ENCODE measurements at regions not wholly inside any gene's neighbourhood (a gene's known extent, or its start where the extent isn't known, plus 50 kb on each side); places are given as distances from the start of the nearest gene placed in this dataset.
"Not testable (repeated sequence)": the region's sequence is repeated elsewhere in the genome, so short reads cannot be mapped to it uniquely, and the experiment has no call there.

- H3K4me1 Mint-ChIP-seq, result no peaks in the 10 kb centered on the region
- H3K4me3 Mint-ChIP-seq, result no peak overlapping the region
- peaks cover under 1% of the 10 kb centered on the region for H3K9me3 Mint-ChIP-seq
- no peaks in the 10 kb centered on the region for H3K27me3 Mint-ChIP-seq
- no peak for DNase-seq
- H3K36me3 Mint-ChIP-seq (ENCODE audit: low read depth), result no peaks in the 10 kb centered on the region
- H3K27ac Mint-ChIP-seq, result no peak overlapping the region
- ChIA-PET CTCF (interaction anchor here (1.2 kb wide), 1 partner anchor 13 kb away, joined by 5 read pairs; no protein-coding TSS in a partner anchor), POLR2A (no interaction called here)
Measured at GRCh38 chr6:16049168-16049567, 79.7 kb upstream of the MYLIP start.

GRCh38 chr6:16048221-16048620 lies 80.7 kb upstream of the MYLIP start:
- ChIA-PET POLR2A (no interaction called here), CTCF (interaction anchor here (1.2 kb wide), 1 partner anchor 12 kb away, joined by 5 read pairs; no protein-coding TSS in a partner anchor)
- Mint-ChIP-seq H3K36me3 (ENCODE audit: low read depth) (no peaks in the 10 kb centered on the region), H3K9me3 (peaks cover 2% of the 10 kb centered on the region), H3K27ac (no peak overlapping the region), H3K27me3 (no peaks in the 10 kb centered on the region), H3K4me1 (no peaks in the 10 kb centered on the region), H3K4me3 (no peak overlapping the region)
- DNase-seq, result no peak

- CTCF ChIA-PET, result interaction anchor here (0.5 kb wide), 1 partner anchor 903 kb away, joined by 3 read pairs; no protein-coding TSS in a partner anchor
- H3K36me3 Mint-ChIP-seq (ENCODE audit: low read depth), result no peaks in the 10 kb centered on the region
- H3K4me1 Mint-ChIP-seq, result no peaks in the 10 kb centered on the region
- H3K4me3 Mint-ChIP-seq, result no peak overlapping the region
- H3K9me3 Mint-ChIP-seq, result peaks cover 2% of the 10 kb centered on the region
- H3K27me3 Mint-ChIP-seq, result no peaks in the 10 kb centered on the region
- POLR2A ChIA-PET, result no interaction called here
- no peak for DNase-seq
- no peak overlapping the region for H3K27ac Mint-ChIP-seq
Measured at GRCh38 chr6:16047435-16047990, 81.4 kb upstream of the MYLIP start.

GRCh38 chr6:16045238-16045637 lies 83.6 kb upstream of the MYLIP start:
- POLR2A ChIA-PET, result no interaction called here
- H3K4me1 Mint-ChIP-seq, result no peaks in the 10 kb centered on the region
- H3K27me3 Mint-ChIP-seq, result no peaks in the 10 kb centered on the region
- H3K4me3 Mint-ChIP-seq, result no peak overlapping the region
- DNase-seq, result no peak
- H3K9me3 Mint-ChIP-seq, result peaks cover 2% of the 10 kb centered on the region
- no peak overlapping the region for H3K27ac Mint-ChIP-seq
- H3K36me3 Mint-ChIP-seq (ENCODE audit: low read depth), result no peaks in the 10 kb centered on the region
- CTCF ChIA-PET, result no interaction called here

GRCh38 chr6:16044211-16044643 lies 84.7 kb upstream of the MYLIP start:
- Mint-ChIP-seq H3K4me1 (no peaks in the 10 kb centered on the region), H3K4me3 (no peak overlapping the region), H3K36me3 (ENCODE audit: low read depth) (no peaks in the 10 kb centered on the region), H3K27me3 (no peaks in the 10 kb centered on the region), H3K27ac (no peak overlapping the region), H3K9me3 (peaks cover 5% of the 10 kb centered on the region)
- DNase-seq, result no peak
- ChIA-PET CTCF (no interaction called here), POLR2A (no interaction called here)

GRCh38 chr6:16043171-16044135 lies 85.4 kb upstream of the MYLIP start:
- Mint-ChIP-seq H3K27ac (no peak overlapping the region), H3K4me3 (no peak overlapping the region), H3K4me1 (no peaks in the 10 kb centered on the region), H3K9me3 (peaks cover 5% of the 10 kb centered on the region), H3K27me3 (no peaks in the 10 kb centered on the region), H3K36me3 (ENCODE audit: low read depth) (no peaks in the 10 kb centered on the region)
- POLR2A ChIA-PET, result no interaction called here
- CTCF ChIA-PET, result no interaction called here
- DNase-seq, result no peak

GRCh38 chr6:16042751-16043150 lies 86.1 kb upstream of the MYLIP start:
- no peak for DNase-seq
- no peaks in the 10 kb centered on the region for H3K36me3 Mint-ChIP-seq (ENCODE audit: low read depth)

GRCh38 chr6:16041327-16041726 lies 87.6 kb upstream of the MYLIP start:
- ChIA-PET POLR2A (no interaction called here), CTCF (no interaction called here)
- Mint-ChIP-seq H3K36me3 (ENCODE audit: low read depth) (no peaks in the 10 kb centered on the region), H3K27me3 (no peaks in the 10 kb centered on the region), H3K27ac (no peak overlapping the region), H3K9me3 (peaks cover 5% of the 10 kb centered on the region), H3K4me3 (no peak overlapping the region), H3K4me1 (no peaks in the 10 kb centered on the region)
- no peak for DNase-seq

More at GRCh38 chr6:16042751-16043150, 86.1 kb upstream of the MYLIP start:
- ChIA-PET CTCF (no interaction called here), POLR2A (no interaction called here)
- Mint-ChIP-seq H3K4me1 (no peaks in the 10 kb centered on the region), H3K9me3 (peaks cover 5% of the 10 kb centered on the region), H3K27ac (no peak overlapping the region), H3K27me3 (no peaks in the 10 kb centered on the region), H3K4me3 (no peak overlapping the region)

- Mint-ChIP-seq H3K27me3 (no peaks in the 10 kb centered on the region), H3K36me3 (ENCODE audit: low read depth) (no peaks in the 10 kb centered on the region), H3K9me3 (peaks cover 5% of the 10 kb centered on the region), H3K4me1 (no peaks in the 10 kb centered on the region), H3K27ac (no peak overlapping the region), H3K4me3 (no peak overlapping the region)
- ChIA-PET CTCF (no interaction called here), POLR2A (no interaction called here)
- DNase-seq, result no peak
Measured at GRCh38 chr6:16040628-16040974, 88.3 kb upstream of the MYLIP start.

- H3K27ac Mint-ChIP-seq; H3K9me3 Mint-ChIP-seq; CTCF ChIA-PET; H3K36me3 Mint-ChIP-seq (ENCODE audit: low read depth); H3K4me1 Mint-ChIP-seq; H3K27me3 Mint-ChIP-seq; H3K4me3 Mint-ChIP-seq; POLR2A ChIA-PET; DNase-seq: not testable (repeated sequence)
Measured at GRCh38 chr6:16039892-16040627, 88.8 kb upstream of the MYLIP start.

- no peak for DNase-seq
- Mint-ChIP-seq H3K4me1 (no peaks in the 10 kb centered on the region), H3K9me3 (peaks cover 3% of the 10 kb centered on the region), H3K36me3 (ENCODE audit: low read depth) (no peaks in the 10 kb centered on the region), H3K27me3 (no peaks in the 10 kb centered on the region), H3K4me3 (no peak overlapping the region), H3K27ac (no peak overlapping the region)
- ChIA-PET POLR2A (no interaction called here), CTCF (no interaction called here)
Measured at GRCh38 chr6:16038938-16039337, 89.9 kb upstream of the MYLIP start.

- Mint-ChIP-seq H3K27ac (no peak overlapping the region), H3K36me3 (ENCODE audit: low read depth) (no peaks in the 10 kb centered on the region), H3K4me3 (no peak overlapping the region), H3K4me1 (no peaks in the 10 kb centered on the region), H3K27me3 (no peaks in the 10 kb centered on the region), H3K9me3 (peaks cover 8% of the 10 kb centered on the region)
- no peak for DNase-seq
- CTCF ChIA-PET, result interaction anchor here (1.4 kb wide), 1 partner anchor 13 kb away, joined by 5 read pairs; no protein-coding TSS in a partner anchor
- POLR2A ChIA-PET, result no interaction called here
Measured at GRCh38 chr6:16035488-16036080, 93.3 kb upstream of the MYLIP start.

- CTCF ChIA-PET, result no interaction called here
- H3K36me3 Mint-ChIP-seq (ENCODE audit: low read depth), result no peaks in the 10 kb centered on the region
- POLR2A ChIA-PET, result no interaction called here
- no peak for DNase-seq
- no peaks in the 10 kb centered on the region for H3K4me1 Mint-ChIP-seq
- H3K9me3 Mint-ChIP-seq, result peaks cover 5% of the 10 kb centered on the region
- no peak overlapping the region for H3K27ac Mint-ChIP-seq
- no peak overlapping the region for H3K4me3 Mint-ChIP-seq
- H3K27me3 Mint-ChIP-seq, result no peaks in the 10 kb centered on the region
Measured at GRCh38 chr6:16033214-16033613, 95.7 kb upstream of the MYLIP start.
